Thyroid gland (tissue), 4 donors: ENCODE measurements at regions not wholly inside any gene's neighbourhood (a gene's known extent, or its start where the extent isn't known, plus 50 kb on each side); places are given as distances from the start of the nearest gene placed in this dataset.

ENCODE experiments used
- CTCF ChIP-seq, 6 experiments: fragments of 200-600 bp in 3 of 6; fragments of 450-650 bp in 3 of 6; sonication (generic) in 3 of 6; IDR thresholded peaks; one replicate each; pipeline ENCODE4 v1.5.1; 2016 to 2019; ENCODE audit warnings: antibody characterized with exemption in 6 of 6, mild to moderate bottlenecking in 2 of 6, inconsistent platforms in 1 of 6, moderate library complexity in 1 of 6
- POLR2A ChIP-seq, 2 donors: fragments of 450-650 bp; IDR thresholded peaks; one replicate each; pipeline ENCODE4 v1.6.1; 2017; ENCODE audit warnings: antibody characterized with exemption in 2 of 2, mild to moderate bottlenecking in 2 of 2, moderate library complexity in 1 of 2

- TF ChIP-seq CTCF (IDR thresholded peaks at IDR 0.05) (no peak), POLR2A (IDR thresholded peaks at IDR 0.05) (no peak)
These were observed 1034.4 kb downstream of the CDH9 start for GRCh38 chr5:26003966-26004365.
